ENCODE measurements at regions not wholly inside any gene's neighbourhood (a gene's known extent, or its start where the extent isn't known, plus 50 kb on each side); places are given as distances from the start of the nearest gene placed in this dataset.

GRCh38 chr4:164058776-164059445, 564.4 kb downstream of the TMA16 start:
- peak; percentile 1 for DNase-seq (ENCODE audit: low read depth)
- TF ChIP-seq CTCF (conservative IDR thresholded peaks at IDR 0.05; ENCODE audit: low read depth, low read length) = no peak
- no peak overlapping the region for H3K4me3 ChIP-seq (ENCODE audit: low read depth, low read length)

DNA sequence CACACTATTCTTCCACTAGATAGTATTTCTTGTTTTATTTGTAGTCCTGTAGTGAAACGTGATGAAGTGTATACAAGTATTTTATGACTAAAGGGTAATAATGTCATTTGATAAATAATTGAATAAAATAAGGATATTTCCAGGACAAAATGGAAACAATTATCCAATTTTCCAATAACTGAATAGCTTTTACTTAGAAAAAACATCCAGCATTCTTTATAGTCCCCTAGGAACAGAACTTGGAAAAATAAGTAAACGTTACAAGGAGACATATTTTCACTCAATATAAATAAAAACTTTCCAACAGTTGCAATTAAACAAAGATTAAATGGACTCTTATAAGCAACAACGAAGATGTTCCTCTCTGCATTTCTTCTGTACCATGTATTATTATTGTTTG, 566.0 kb downstream of the TMA16 start:
- no peak for DNase-seq (ENCODE audit: low read depth)
- no peak for TF ChIP-seq CTCF (conservative IDR thresholded peaks at IDR 0.05; ENCODE audit: low read depth, low read length)
- no peak overlapping the region for H3K4me3 ChIP-seq (ENCODE audit: low read depth, low read length)

- H3K4me3 ChIP-seq (ENCODE audit: low read depth, low read length) = no peak overlapping the region
- TF ChIP-seq CTCF (conservative IDR thresholded peaks at IDR 0.05; ENCODE audit: low read depth, low read length) = no peak
- no peak for DNase-seq (ENCODE audit: low read depth)
Observed at GRCh38 chr4:164068392-164068791, 573.9 kb downstream of the TMA16 start.

GRCh38 chr4:164070625-164071024, 576.1 kb downstream of the TMA16 start:
- TF ChIP-seq CTCF (conservative IDR thresholded peaks at IDR 0.05; ENCODE audit: low read depth, low read length) = no peak
- no peak overlapping the region for H3K4me3 ChIP-seq (ENCODE audit: low read depth, low read length)
- DNase-seq (ENCODE audit: low read depth) = no peak

- no peak for TF ChIP-seq CTCF (conservative IDR thresholded peaks at IDR 0.05; ENCODE audit: low read depth, low read length)
- no peak overlapping the region for H3K4me3 ChIP-seq (ENCODE audit: low read depth, low read length)
- DNase-seq (ENCODE audit: low read depth) = no peak
Observed at GRCh38 chr4:164081371-164081770, 586.9 kb downstream of the TMA16 start.

GRCh38 chr4:164081801-164082200, 587.3 kb downstream of the TMA16 start:
- H3K4me3 ChIP-seq (ENCODE audit: low read depth, low read length) = no peak overlapping the region
- no peak for DNase-seq (ENCODE audit: low read depth)
- TF ChIP-seq CTCF (conservative IDR thresholded peaks at IDR 0.05; ENCODE audit: low read depth, low read length) = no peak

DNA sequence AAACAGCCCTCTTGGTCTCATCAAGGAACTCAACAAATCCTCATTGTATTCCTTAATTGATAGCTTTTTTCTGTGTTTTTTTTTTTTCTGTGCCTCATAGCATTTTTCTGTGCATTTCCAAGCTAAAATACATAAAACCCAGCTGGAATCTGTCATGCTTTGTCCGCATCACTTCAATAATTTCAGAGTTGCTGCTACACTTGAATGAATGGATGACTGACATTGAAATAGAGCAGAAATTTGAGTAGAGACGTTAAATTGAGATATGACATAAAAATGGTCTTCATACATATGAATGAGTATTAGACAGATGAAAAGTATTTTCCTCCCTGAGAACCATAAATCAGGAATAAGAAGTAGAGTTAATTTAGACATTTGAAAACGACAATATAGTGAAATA, 593.2 kb downstream of the TMA16 start:
- no peak overlapping the region for H3K4me3 ChIP-seq (ENCODE audit: low read depth, low read length)
- TF ChIP-seq CTCF (conservative IDR thresholded peaks at IDR 0.05; ENCODE audit: low read depth, low read length) = no peak
- no peak for DNase-seq (ENCODE audit: low read depth)
